Stimulated activated memory B cell treated with anti-CD40 and anti-IgM and Interleukin-4, amounts not matched to agents 10 μg/mL and 1 μg/mL and 100 μg/mL, for 72 hours (primary cell): ENCODE measurements at regions not wholly inside any gene's neighbourhood (a gene's known extent, or its start where the extent isn't known, plus 50 kb on each side); places are given as distances from the start of the nearest gene placed in this dataset.
A peak's percentile ranks its signal among the peaks of the same experiment; 100 is the strongest.

Source experiments
- ATAC-seq: fragments of 150-1000 bp; cut with Tn5 transposase; 2 replicates; pipeline ENCODE4 v1.10.0; 2021
- H3K27ac Mint-ChIP-seq: one replicate; pipeline ENCODE4 v1.8.0; 2022; ENCODE audit warnings: mild to moderate bottlenecking, mixed read lengths
- H3K27me3 Mint-ChIP-seq: one replicate; pipeline ENCODE4 v1.8.0; 2022; ENCODE audit warnings: mixed read lengths
- H3K36me3 Mint-ChIP-seq: one replicate; pipeline ENCODE4 v1.8.0; 2022; ENCODE audit warnings: mixed read lengths
- H3K4me1 Mint-ChIP-seq: one replicate; pipeline ENCODE4 v1.8.0; 2022; ENCODE audit warnings: mixed read lengths
- H3K4me3 Mint-ChIP-seq: one replicate; pipeline ENCODE4 v1.8.0; 2022; ENCODE audit warnings: mild to moderate bottlenecking, moderate library complexity, mixed read lengths
- H3K9me3 Mint-ChIP-seq: one replicate; pipeline ENCODE4 v1.8.0; 2022; ENCODE audit warnings: mixed read lengths

- Mint-ChIP-seq H3K4me1 (no peaks in the 10 kb centered on the region), H3K27ac (no peak overlapping the region), H3K9me3 (peaks cover 14% of the 10 kb centered on the region), H3K4me3 (no peak overlapping the region), H3K36me3 (no peaks in the 10 kb centered on the region), H3K27me3 (no peaks in the 10 kb centered on the region)
- no peak for ATAC-seq
These were observed 81.7 kb upstream of the TENT5A start for GRCh38 chr6:81834141-81834681.

GRCh38 chr6:81832304-81832703, 79.8 kb upstream of the TENT5A start:
- H3K4me1 Mint-ChIP-seq = no peaks in the 10 kb centered on the region
- H3K27me3 Mint-ChIP-seq = no peaks in the 10 kb centered on the region
- no peak overlapping the region for H3K27ac Mint-ChIP-seq
- no peak for ATAC-seq
- H3K9me3 Mint-ChIP-seq = peaks cover 12% of the 10 kb centered on the region
- no peaks in the 10 kb centered on the region for H3K36me3 Mint-ChIP-seq
- H3K4me3 Mint-ChIP-seq = no peak overlapping the region

GRCh38 chr6:81831274-81831673, 78.8 kb upstream of the TENT5A start:
- peaks cover 12% of the 10 kb centered on the region for H3K9me3 Mint-ChIP-seq
- no peak overlapping the region for H3K27ac Mint-ChIP-seq
- no peaks in the 10 kb centered on the region for H3K27me3 Mint-ChIP-seq
- H3K4me3 Mint-ChIP-seq = no peak overlapping the region
- no peaks in the 10 kb centered on the region for H3K4me1 Mint-ChIP-seq
- H3K36me3 Mint-ChIP-seq = peaks cover 4% of the 10 kb centered on the region
- no peak for ATAC-seq

- H3K36me3 Mint-ChIP-seq = peaks cover 6% of the 10 kb centered on the region
- H3K4me3 Mint-ChIP-seq = no peak overlapping the region
- peaks cover 3% of the 10 kb centered on the region for H3K9me3 Mint-ChIP-seq
- no peaks in the 10 kb centered on the region for H3K4me1 Mint-ChIP-seq
- no peaks in the 10 kb centered on the region for H3K27me3 Mint-ChIP-seq
- H3K27ac Mint-ChIP-seq = no peak overlapping the region
- no peak for ATAC-seq
These were observed 74.3 kb upstream of the TENT5A start for GRCh38 chr6:81826784-81827183.

DNA sequence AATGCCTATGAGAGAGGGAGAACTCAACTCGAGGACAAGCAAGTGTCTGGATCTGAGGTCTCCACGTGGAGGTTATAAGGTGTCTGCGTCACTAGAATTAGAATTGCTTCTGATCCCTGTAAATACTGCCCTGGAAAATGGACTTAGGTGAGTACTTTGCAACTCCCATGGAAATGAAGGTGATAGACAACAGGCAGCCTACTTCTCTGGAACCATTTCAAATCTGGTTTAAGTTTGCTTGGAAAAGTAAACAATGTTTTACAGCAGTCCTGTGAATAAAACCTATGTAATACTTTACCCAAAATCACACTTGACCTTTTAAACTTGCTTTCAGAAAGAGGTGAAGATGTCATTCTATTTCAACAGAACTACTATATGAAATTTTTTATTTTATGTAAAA, 70.1 kb upstream of the TENT5A start:
- H3K9me3 Mint-ChIP-seq = peaks cover 3% of the 10 kb centered on the region
- no peaks in the 10 kb centered on the region for H3K27me3 Mint-ChIP-seq
- peaks cover 13% of the 10 kb centered on the region for H3K4me1 Mint-ChIP-seq
- no peak overlapping the region for H3K4me3 Mint-ChIP-seq
- no peak for ATAC-seq
- H3K27ac Mint-ChIP-seq = no peak overlapping the region
- peaks cover 6% of the 10 kb centered on the region for H3K36me3 Mint-ChIP-seq

- no peaks in the 10 kb centered on the region for H3K27me3 Mint-ChIP-seq
- no peak overlapping the region for H3K4me3 Mint-ChIP-seq
- no peak overlapping the region for H3K27ac Mint-ChIP-seq
- no peak for ATAC-seq
- peaks cover 4% of the 10 kb centered on the region for H3K36me3 Mint-ChIP-seq
- H3K4me1 Mint-ChIP-seq = peaks cover 13% of the 10 kb centered on the region
- peaks cover 2% of the 10 kb centered on the region for H3K9me3 Mint-ChIP-seq
These were observed 69.0 kb upstream of the TENT5A start for GRCh38 chr6:81821449-81821848.

- Mint-ChIP-seq H3K27ac (no peak overlapping the region), H3K9me3 (no peaks in the 10 kb centered on the region), H3K27me3 (no peaks in the 10 kb centered on the region), H3K4me1 (peaks cover 13% of the 10 kb centered on the region), H3K4me3 (no peak overlapping the region), H3K36me3 (no peaks in the 10 kb centered on the region)
- peak; percentile 61 for ATAC-seq
These were observed 68.5 kb upstream of the TENT5A start for GRCh38 chr6:81820980-81821379.

- Mint-ChIP-seq H3K4me1 (peaks cover 13% of the 10 kb centered on the region), H3K27me3 (no peaks in the 10 kb centered on the region), H3K36me3 (no peaks in the 10 kb centered on the region), H3K27ac (no peak overlapping the region), H3K9me3 (no peaks in the 10 kb centered on the region), H3K4me3 (no peak overlapping the region)
- no peak for ATAC-seq
These were observed 67.9 kb upstream of the TENT5A start for GRCh38 chr6:81820422-81820821.

DNA sequence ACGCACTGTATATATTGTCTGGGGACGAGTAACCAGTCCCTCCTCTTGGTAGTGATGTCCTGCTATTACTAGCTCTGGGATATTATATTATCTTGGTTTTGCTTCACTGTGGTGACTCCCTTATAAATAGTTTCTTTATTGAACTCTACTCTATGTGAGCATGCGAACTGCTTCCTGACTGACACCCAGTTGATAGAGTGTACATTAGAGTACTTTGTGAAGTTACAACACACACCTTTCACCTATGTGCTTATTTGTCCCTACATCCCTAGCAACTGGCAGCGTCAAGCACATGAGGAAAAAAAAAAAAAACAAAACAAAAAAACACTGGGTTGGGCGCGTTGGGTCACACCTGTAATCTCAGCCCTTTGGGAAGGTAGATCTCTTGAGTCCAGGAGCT, 67.3 kb upstream of the TENT5A start:
- Mint-ChIP-seq H3K4me3 (no peak overlapping the region), H3K27me3 (no peaks in the 10 kb centered on the region), H3K4me1 (peaks cover 13% of the 10 kb centered on the region), H3K36me3 (no peaks in the 10 kb centered on the region), H3K27ac (no peak overlapping the region), H3K9me3 (no peaks in the 10 kb centered on the region)
- no peak for ATAC-seq

DNA sequence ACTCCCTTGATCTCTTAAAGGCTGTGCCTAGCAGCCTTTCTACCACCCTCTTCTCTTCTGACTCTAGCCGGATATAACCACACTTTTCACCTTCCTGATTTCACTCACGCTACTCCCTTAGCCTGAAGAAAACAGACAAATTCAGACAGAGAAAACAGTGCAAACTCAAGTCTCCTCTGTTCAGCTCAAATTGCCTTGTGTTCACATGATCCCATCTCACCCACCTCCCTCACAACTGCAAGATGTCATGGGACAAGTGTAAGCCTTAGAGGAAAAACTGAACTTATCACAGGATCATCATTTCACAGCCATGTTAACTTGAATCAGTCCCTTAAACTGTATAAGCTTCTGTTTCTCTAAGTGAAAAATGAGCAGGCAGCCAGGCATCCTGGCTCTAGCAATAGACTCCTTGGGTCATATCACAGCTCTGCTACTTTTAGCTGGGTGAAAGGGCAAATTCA, 66.5 kb upstream of the TENT5A start:
- peak overlapping the region; percentile 9 for H3K27ac Mint-ChIP-seq
- H3K4me1 Mint-ChIP-seq = peaks cover 13% of the 10 kb centered on the region
- no peaks in the 10 kb centered on the region for H3K27me3 Mint-ChIP-seq
- peak; percentile 56 for ATAC-seq
- no peak overlapping the region for H3K4me3 Mint-ChIP-seq
- no peaks in the 10 kb centered on the region for H3K9me3 Mint-ChIP-seq
- no peaks in the 10 kb centered on the region for H3K36me3 Mint-ChIP-seq

DNA sequence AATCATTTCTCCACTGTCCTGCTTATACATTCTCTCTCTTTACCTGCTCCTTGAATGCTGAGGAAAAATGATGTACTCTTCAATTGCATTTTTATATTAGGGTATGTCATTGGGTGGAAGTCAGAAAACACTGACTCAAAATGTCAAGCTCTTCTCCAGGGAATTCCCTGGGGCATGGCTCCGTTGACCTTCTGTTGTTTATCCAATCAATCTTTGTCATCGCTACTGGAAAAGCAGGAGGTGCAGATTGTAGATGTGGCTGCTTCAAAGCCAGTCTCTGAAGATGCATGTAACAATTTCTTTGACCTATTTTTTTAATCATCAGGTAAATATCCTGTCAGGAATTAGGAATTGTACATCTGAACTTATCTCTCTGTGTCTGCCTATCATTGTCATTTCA, 63.9 kb upstream of the TENT5A start:
- no peak overlapping the region for H3K27ac Mint-ChIP-seq

GRCh38 chr6:81814370-81815076, 62.0 kb upstream of the TENT5A start:
- no peak overlapping the region for H3K4me3 Mint-ChIP-seq
- no peak overlapping the region for H3K27ac Mint-ChIP-seq
- no peak for ATAC-seq
- no peaks in the 10 kb centered on the region for H3K27me3 Mint-ChIP-seq
- H3K36me3 Mint-ChIP-seq = no peaks in the 10 kb centered on the region
- H3K9me3 Mint-ChIP-seq = no peaks in the 10 kb centered on the region
- peaks cover 17% of the 10 kb centered on the region for H3K4me1 Mint-ChIP-seq

More for the DNA sequence above, 63.9 kb upstream of the TENT5A start:
- Mint-ChIP-seq H3K4me3 (no peak overlapping the region), H3K36me3 (no peaks in the 10 kb centered on the region), H3K4me1 (peaks cover 23% of the 10 kb centered on the region), H3K27me3 (no peaks in the 10 kb centered on the region), H3K9me3 (no peaks in the 10 kb centered on the region)
- no peak for ATAC-seq

- H3K4me1 Mint-ChIP-seq = peaks cover 22% of the 10 kb centered on the region
These were observed 60.8 kb upstream of the TENT5A start for GRCh38 chr6:81813305-81813704.

GRCh38 chr6:81812401-81812800, 59.9 kb upstream of the TENT5A start:
- Mint-ChIP-seq H3K4me1 (peaks cover 22% of the 10 kb centered on the region), H3K27ac (no peak overlapping the region), H3K27me3 (no peaks in the 10 kb centered on the region)

More at GRCh38 chr6:81813305-81813704, 60.8 kb upstream of the TENT5A start:
- H3K4me3 Mint-ChIP-seq = no peak overlapping the region
- H3K9me3 Mint-ChIP-seq = no peaks in the 10 kb centered on the region
- H3K27ac Mint-ChIP-seq = no peak overlapping the region
- H3K36me3 Mint-ChIP-seq = no peaks in the 10 kb centered on the region
- ATAC-seq = no peak
- no peaks in the 10 kb centered on the region for H3K27me3 Mint-ChIP-seq

GRCh38 chr6:81808851-81809570, 56.5 kb upstream of the TENT5A start:
- no peak for ATAC-seq
- H3K4me1 Mint-ChIP-seq = peaks cover 22% of the 10 kb centered on the region

More at GRCh38 chr6:81812401-81812800, 59.9 kb upstream of the TENT5A start:
- ATAC-seq = no peak
- H3K9me3 Mint-ChIP-seq = no peaks in the 10 kb centered on the region
- no peaks in the 10 kb centered on the region for H3K36me3 Mint-ChIP-seq
- no peak overlapping the region for H3K4me3 Mint-ChIP-seq

More at GRCh38 chr6:81808851-81809570, 56.5 kb upstream of the TENT5A start:
- Mint-ChIP-seq H3K4me3 (no peak overlapping the region), H3K27ac (peak overlapping the region; percentile 22), H3K9me3 (no peaks in the 10 kb centered on the region), H3K36me3 (no peaks in the 10 kb centered on the region), H3K27me3 (no peaks in the 10 kb centered on the region)
